C4-2B (cell line): ENCODE measurements at regions not wholly inside any gene's neighbourhood (a gene's known extent, or its start where the extent isn't known, plus 50 kb on each side); places are given as distances from the start of the nearest gene placed in this dataset.

Experiments
- ZFX ChIP-seq: fragments of 450-650 bp; IDR thresholded peaks from 2 replicates; pipeline ENCODE4 v1.6.1; 2017
- TF ChIP-seq, protein P1 (sequence below): fragments of 450-650 bp; conservative IDR thresholded peaks from 2 replicates; pipeline ENCODE4 v1.5.1; 2017; ENCODE audit warnings: mild to moderate bottlenecking

DNA sequence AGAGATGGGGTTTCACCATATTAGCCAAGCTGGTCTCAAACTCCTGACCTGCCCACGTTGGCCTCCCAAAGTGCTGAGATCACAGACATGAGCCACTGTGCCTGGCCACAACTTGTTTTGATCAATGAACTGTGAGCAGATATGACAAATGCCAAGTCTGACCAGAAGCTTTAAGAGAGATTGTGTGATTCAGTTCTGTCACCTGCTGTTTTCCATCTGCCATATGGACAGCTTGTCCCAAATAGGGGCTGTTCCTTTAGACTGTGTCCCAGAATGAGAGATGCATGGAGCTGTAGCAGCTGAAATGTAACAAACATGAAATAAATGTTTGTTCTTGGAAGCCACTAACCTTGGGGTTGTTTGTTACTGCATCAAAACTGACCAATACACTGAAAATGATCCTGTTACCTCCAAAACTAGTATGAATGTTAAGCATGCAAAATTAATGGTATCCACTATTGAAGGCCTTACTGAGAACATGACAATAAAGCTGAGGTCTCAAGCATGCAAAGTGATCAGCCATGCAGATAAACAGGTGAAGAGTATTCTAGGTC lies 65.9 kb upstream of the MED13L start:
- TF ChIP-seq, protein P1, sequence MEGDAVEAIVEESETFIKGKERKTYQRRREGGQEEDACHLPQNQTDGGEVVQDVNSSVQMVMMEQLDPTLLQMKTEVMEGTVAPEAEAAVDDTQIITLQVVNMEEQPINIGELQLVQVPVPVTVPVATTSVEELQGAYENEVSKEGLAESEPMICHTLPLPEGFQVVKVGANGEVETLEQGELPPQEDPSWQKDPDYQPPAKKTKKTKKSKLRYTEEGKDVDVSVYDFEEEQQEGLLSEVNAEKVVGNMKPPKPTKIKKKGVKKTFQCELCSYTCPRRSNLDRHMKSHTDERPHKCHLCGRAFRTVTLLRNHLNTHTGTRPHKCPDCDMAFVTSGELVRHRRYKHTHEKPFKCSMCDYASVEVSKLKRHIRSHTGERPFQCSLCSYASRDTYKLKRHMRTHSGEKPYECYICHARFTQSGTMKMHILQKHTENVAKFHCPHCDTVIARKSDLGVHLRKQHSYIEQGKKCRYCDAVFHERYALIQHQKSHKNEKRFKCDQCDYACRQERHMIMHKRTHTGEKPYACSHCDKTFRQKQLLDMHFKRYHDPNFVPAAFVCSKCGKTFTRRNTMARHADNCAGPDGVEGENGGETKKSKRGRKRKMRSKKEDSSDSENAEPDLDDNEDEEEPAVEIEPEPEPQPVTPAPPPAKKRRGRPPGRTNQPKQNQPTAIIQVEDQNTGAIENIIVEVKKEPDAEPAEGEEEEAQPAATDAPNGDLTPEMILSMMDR, result no peak
- no peak for TF ChIP-seq ZFX
